ENCODE measurements at regions not wholly inside any gene's neighbourhood (a gene's known extent, or its start where the extent isn't known, plus 50 kb on each side); places are given as distances from the start of the nearest gene placed in this dataset.

DNA sequence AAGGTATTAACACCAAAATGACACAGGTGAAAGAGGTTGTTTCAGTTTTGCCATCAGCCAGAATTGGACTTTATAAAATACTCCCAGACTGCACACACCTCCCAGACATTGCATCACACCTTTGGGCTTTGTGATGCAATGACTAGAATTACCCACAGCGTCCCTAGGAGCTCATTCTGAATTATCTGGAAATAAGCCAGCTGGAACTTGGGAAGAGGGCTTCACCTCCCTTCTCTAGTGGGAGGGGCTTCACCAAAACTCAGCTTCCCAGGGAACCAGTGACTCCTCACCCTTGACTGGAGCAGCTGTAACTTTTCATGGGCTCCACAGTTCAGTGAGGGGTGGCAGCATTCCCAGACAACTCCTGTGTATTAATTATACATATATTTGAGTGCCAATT, 83.1 kb upstream of the BZW1 start:
- TF ChIP-seq, protein P1, sequence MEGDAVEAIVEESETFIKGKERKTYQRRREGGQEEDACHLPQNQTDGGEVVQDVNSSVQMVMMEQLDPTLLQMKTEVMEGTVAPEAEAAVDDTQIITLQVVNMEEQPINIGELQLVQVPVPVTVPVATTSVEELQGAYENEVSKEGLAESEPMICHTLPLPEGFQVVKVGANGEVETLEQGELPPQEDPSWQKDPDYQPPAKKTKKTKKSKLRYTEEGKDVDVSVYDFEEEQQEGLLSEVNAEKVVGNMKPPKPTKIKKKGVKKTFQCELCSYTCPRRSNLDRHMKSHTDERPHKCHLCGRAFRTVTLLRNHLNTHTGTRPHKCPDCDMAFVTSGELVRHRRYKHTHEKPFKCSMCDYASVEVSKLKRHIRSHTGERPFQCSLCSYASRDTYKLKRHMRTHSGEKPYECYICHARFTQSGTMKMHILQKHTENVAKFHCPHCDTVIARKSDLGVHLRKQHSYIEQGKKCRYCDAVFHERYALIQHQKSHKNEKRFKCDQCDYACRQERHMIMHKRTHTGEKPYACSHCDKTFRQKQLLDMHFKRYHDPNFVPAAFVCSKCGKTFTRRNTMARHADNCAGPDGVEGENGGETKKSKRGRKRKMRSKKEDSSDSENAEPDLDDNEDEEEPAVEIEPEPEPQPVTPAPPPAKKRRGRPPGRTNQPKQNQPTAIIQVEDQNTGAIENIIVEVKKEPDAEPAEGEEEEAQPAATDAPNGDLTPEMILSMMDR (IDR thresholded peaks at IDR 0.05; ENCODE audit: low read depth, low read length): no peak
- TF ChIP-seq POLR2A (IDR thresholded peaks at IDR 0.05; ENCODE audit: extremely low read depth, insufficient read length): no peak

Measured in NB4 (cell line).